TTC549 (cell line): ENCODE measurements at regions not wholly inside any gene's neighbourhood (a gene's known extent, or its start where the extent isn't known, plus 50 kb on each side); places are given as distances from the start of the nearest gene placed in this dataset.
"Not testable (repeated sequence)": the region's sequence is repeated elsewhere in the genome, so short reads cannot be mapped to it uniquely, and the experiment has no call there.

ENCODE experiments used
- FAIRE-seq: peaks from 2 replicates; lab custom pipeline; 2012; peaks lifted over from hg19 to GRCh38; lab: Jason Lieb, UNC

DNA sequence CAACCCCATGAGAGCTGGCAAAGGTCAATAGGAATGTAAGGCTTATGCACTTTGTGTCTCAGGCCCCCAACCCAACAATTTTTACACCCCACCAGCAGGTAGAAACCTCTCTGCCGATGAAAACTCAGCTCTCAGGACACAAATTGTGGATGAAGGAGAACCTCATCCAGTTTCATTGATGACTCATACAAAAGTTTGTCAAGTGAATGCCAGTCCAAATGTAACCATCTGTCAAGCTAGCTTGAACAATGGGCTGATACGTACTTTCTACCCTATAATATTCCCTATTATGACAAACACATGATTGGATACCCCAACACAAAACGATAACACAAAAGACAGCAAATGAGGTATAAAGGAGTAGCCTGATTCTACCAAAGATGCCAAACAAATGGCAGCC, 321.2 kb upstream of the TMEFF2 start:
- FAIRE-seq = no peak

- no peak for FAIRE-seq
These were observed 318.8 kb upstream of the TMEFF2 start for GRCh38 chr2:192513575-192513974.

- not testable (repeated sequence) for FAIRE-seq
These were observed 313.2 kb upstream of the TMEFF2 start for GRCh38 chr2:192507836-192508450.

DNA sequence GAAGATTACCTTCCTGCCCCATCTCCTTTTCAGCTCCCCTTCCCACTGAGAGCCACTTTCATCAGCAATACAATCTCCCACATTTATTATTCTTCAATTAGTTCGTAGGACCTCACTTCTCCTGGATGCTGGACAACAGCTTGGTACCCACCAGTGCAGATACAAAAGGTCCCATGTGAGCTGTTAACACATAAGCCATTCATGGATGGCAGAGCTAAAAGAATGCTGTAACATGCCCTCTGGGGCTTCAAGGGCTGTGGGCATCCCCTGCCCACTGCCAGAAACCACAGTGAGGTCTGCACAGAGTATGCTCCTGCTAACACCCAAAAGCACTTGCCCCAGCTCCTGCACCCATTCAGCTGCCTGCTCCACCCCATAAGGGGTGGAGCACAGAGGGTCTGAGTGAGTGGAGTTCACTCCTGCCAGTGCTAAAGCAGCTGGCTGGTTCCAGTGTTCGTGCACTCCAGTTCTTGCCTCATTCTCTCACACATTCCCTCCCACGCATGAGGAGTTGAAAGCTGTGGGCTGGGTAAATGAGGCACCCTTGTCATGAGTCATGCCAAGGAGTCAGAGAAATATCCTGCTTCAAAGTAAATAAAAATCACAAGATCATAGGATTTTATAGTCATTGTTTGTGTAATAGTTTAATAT, 305.9 kb upstream of the TMEFF2 start:
- FAIRE-seq = no peak

GRCh38 chr2:192499476-192499875, 304.7 kb upstream of the TMEFF2 start:
- FAIRE-seq = no peak

DNA sequence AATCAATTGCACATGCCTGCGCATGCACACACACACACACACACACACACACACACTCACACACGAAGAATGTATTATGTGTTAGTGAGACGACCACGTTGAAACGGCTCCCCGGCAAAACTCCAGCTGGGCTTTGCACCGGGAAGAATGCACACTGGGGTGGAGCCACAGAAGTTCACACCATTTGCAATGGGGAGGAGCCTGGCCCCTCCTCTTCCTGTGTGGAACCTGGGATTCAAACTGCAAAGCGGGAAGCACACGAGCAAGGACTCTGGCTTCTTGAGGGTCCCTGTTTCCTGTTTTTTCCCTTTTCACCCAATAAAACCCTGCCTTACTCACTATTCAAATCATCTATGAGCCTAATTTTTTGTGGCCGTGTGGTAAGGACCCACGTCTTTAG, 304.0 kb upstream of the TMEFF2 start:
- FAIRE-seq = no peak

- not testable (repeated sequence) for FAIRE-seq
These were observed 293.4 kb upstream of the TMEFF2 start for GRCh38 chr2:192488158-192488557.

DNA sequence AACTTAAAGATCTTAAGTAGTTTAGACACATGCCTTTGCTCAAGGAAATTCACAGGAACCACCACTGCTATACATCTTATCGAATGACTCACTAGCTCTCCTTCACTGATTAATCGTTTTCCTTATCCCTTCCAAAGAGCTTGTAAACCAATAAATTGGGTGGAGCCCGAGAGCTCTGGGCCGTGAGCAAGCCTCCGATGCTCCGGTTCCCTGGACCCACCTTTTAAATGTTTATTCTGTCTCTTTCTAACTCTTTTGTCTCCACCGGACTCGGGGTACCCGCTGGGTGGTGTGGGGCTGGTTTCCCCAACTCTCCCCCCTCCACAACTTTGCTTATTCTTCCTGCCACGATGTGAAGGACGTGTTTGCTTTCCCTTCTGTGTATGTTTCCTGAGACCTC, 292.9 kb upstream of the TMEFF2 start:
- no peak for FAIRE-seq

DNA sequence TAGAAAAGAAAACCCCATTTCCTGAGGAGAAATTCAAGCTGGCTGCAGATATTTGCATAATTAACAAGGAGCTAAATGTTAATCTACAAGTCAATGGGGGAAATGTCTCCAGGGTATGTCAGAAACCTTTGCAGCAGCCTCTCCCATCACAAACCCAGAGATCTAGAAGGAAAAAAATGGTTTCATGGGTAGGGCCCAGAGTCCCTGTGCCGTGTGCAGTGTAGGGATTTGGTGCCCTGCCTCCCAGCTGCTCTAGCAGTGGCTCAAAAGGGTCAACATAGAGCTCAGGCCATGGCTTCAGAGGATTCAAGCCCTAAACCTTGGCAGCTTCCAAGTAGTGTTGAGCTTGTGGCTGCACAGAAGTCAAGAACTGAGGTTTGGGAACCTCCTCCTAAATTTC, 290.2 kb upstream of the TMEFF2 start:
- FAIRE-seq = no peak

DNA sequence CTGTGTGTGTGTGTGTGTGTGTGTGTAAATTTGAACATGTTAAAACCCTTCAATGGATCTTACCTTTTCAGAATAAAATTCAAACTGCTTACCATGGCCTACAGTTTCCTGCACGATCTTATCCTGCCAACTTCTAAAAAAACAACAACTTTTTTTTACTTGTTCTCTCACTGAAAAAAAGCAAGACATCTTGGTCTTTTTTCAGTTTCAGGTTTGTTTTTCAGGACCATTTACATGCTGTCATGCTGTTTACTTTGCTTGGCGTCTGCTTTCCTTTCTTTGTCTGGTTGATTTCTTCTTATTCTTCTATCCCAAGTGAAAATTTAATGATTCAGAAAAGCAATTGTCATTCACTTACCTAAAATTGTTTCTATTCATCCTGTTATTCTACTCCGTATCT, 286.3 kb upstream of the TMEFF2 start:
- no peak for FAIRE-seq

GRCh38 chr2:192473331-192473730, 278.6 kb upstream of the TMEFF2 start:
- no peak for FAIRE-seq

DNA sequence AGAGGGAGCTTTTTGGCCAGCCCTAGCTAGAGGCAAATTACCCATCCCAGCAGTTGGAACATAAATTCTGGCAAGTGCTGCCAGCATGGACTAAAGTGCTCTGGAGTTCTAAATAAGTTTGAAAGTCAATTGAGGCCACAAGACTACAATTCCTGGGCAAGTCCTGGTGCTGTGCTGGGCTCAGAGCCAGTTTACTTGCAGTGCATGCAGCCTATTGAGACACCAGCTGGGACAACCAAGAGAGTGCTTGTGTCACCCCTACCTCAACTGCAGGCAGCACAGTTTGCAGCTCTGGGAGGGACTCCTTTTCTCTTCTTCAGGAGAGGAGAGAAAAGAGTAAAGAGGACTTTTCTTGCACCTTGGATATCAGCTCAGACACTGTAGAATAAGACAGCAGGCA, 277.2 kb upstream of the TMEFF2 start:
- FAIRE-seq = no peak

DNA sequence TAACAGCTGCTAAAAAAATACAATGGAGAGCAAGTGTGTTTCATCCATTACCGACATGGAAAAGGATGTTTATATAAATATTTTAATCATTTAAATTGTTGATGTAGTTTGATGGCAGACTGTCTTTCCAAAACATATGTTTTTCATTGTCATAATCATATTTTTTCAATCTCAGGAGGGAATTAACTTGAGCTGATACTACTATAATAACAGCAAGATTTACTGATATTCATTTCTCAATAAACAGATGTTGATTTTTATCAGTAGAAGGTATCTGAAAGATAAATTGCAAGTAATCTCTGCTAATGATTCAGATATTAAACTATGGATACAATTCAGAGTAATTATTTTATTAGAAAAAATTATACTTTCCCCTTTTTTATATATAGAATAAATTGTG, 274.9 kb upstream of the TMEFF2 start:
- no peak for FAIRE-seq

- no peak for FAIRE-seq
These were observed 273.4 kb upstream of the TMEFF2 start for GRCh38 chr2:192467953-192468660.

- FAIRE-seq = no peak
These were observed 270.4 kb upstream of the TMEFF2 start for GRCh38 chr2:192465141-192465540.

GRCh38 chr2:192459422-192459821, 264.7 kb upstream of the TMEFF2 start:
- FAIRE-seq = no peak

DNA sequence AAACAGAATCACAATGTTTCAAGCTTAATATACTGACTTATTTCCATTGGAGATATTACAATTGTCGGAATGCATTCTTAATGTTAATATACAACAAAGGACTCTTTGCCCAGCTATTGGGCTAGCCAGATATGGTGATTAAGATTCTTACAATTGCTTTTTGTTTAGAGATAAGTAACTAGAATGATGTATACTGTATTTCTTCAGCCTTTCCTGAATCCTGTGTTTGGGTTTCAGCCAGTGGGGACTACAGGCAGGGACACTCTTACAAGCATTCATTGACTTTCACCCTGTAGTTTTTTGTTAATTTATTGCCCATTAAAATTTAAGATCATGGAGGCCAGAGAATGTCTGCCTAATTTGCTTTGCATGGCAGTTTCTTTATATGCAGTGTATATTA, 254.1 kb upstream of the TMEFF2 start:
- FAIRE-seq = no peak

DNA sequence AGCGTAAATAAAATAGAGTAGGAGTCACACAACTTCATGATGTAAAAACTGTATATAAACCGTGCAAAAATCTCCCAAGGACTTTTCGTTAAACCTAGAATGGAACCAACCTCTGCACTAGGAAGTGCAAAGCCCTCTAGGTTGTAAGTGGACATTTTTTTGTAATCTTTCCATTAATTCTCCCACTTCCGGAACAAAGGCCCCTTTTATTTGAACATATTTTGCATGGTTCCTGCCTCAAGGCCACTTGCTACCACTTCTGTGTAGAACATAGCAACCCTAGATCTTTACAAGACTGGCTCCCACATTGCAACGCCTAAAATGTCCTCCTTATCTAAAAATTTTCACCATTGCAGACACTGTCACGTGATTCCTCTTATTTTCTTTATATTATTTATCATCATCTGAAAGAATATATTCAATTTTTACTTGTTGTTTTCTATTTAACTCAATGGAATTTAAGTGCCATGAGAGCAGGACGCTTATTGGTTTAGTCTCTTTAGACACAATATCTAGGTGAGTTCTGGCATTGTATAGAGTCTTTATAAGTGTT, 249.6 kb upstream of the TMEFF2 start:
- FAIRE-seq = no peak

DNA sequence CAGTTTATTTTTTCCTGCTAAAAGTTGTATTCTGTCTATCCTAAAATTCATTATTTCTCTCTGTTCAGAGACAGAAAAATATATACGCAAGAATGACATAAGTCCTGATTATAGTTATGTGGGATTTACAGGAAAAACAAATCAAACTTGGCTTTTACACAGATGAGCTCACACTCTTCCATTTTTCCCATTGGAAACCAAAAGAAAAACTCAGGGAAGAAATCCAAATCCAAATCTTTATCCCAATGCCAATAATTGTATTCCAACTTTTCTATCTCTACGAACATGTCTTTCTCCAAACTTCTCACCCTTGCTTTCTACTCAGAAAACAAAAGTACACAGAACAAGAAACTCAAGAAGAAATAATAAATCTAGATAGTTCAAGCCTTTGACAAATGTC, 249.1 kb upstream of the TMEFF2 start:
- no peak for FAIRE-seq

- FAIRE-seq = no peak
These were observed 243.5 kb upstream of the TMEFF2 start for GRCh38 chr2:192438239-192438638.

GRCh38 chr2:192437653-192438052, 242.9 kb upstream of the TMEFF2 start:
- no peak for FAIRE-seq

DNA sequence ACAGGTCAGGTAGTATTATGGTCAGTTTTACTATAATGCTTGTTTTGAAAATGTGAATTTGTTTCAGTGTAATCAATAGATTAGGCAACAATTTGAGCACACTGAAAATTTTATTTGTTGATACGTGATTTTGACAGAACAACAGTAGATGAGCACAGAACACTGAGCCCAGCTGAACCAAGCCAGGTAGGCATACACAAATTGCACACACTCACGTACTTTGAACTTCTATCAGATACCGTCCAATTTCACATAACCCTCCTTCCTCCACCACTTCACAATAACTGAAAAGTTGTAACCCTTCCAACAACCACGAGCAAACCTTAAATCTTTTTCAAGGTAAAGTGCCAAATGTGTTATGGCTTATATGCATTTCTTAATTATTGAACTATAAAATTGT, 229.5 kb upstream of the TMEFF2 start:
- FAIRE-seq = no peak

DNA sequence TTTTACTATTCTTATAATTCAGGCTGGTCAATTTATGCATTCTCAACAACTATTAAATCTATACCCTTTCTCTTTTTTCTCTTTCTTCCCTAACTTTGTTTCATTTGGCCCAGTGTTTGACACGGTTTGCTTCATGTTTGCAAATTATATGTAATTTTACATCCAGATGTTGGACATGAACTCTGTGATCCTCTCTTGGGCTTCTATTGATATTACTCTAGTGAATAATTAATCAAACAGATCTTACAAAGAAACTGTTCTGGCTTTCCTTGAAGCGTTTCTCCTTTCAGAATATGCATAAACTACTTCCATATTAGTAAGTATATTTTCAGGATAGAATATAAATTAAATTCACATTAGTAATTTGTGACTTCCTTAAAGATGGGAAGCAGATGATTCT, 225.1 kb upstream of the TMEFF2 start:
- FAIRE-seq = no peak

- no peak for FAIRE-seq
These were observed 221.3 kb upstream of the TMEFF2 start for GRCh38 chr2:192416060-192416459.
